Mesendoderm (in vitro differentiated cells): ENCODE measurements at regions not wholly inside any gene's neighbourhood (a gene's known extent, or its start where the extent isn't known, plus 50 kb on each side); places are given as distances from the start of the nearest gene placed in this dataset.
A peak's percentile ranks its signal among the peaks of the same experiment; 100 is the strongest.

ENCODE experiments used
- DNase-seq: peaks from one replicate; pipeline ENCODE4 v3.0.0; 2013
- H2AK5ac ChIP-seq: 2 replicates; pipeline ENCODE4 v1.6.1; 2013; ENCODE audit warnings: low read length, inconsistent platforms
- H2BK120ac ChIP-seq: 2 replicates; pipeline ENCODE4 v1.6.1; 2013; ENCODE audit warnings: low read depth, mild to moderate bottlenecking, low read length, moderate library complexity, mixed read lengths
- H2BK15ac ChIP-seq: replicated peaks from 2 replicates; pipeline ENCODE4 v1.6.1; 2013; ENCODE audit warnings: low read depth, mild to moderate bottlenecking, moderate library complexity
- H2BK5ac ChIP-seq: 2 replicates; pipeline ENCODE4 v1.6.1; 2013; ENCODE audit warnings: low read length, inconsistent platforms
- H3K18ac ChIP-seq: 2 replicates; pipeline ENCODE4 v1.6.1; 2013; ENCODE audit warnings: mild to moderate bottlenecking, low read length, mixed read lengths
- H3K23ac ChIP-seq: one replicate; pipeline ENCODE4 v1.6.1; 2013; ENCODE audit warnings: low read length
- H3K27ac ChIP-seq: 2 replicates; pipeline ENCODE4 v1.5.1; 2013; ENCODE audit warnings: low read depth, mild to moderate bottlenecking, inconsistent platforms, low read length, moderate library complexity
- H3K27me3 ChIP-seq: 2 replicates; pipeline ENCODE4 v1.6.1; 2013; ENCODE audit warnings: low read length, control low read depth, mild to moderate bottlenecking, inconsistent platforms; ENCODE audit not compliant: insufficient read depth, poor library complexity
- H3K36me3 ChIP-seq: 2 replicates; pipeline ENCODE4 v1.6.1; 2013; ENCODE audit warnings: low read length, inconsistent platforms; ENCODE audit not compliant: control insufficient read depth, insufficient read depth
- H3K4ac ChIP-seq: one replicate; pipeline ENCODE4 v1.6.1; 2013; ENCODE audit warnings: low read depth, mild to moderate bottlenecking, low read length, moderate library complexity
- H3K4me1 ChIP-seq: 2 replicates; pipeline ENCODE4 v1.6.1; 2013; ENCODE audit warnings: low read depth, low read length, inconsistent platforms; ENCODE audit not compliant: control insufficient read depth
- H3K4me2 ChIP-seq: 2 replicates; pipeline ENCODE4 v1.6.1; 2013; ENCODE audit warnings: low read length
- H3K4me3 ChIP-seq: 2 replicates; pipeline ENCODE4 v1.5.1; 2013; ENCODE audit warnings: mild to moderate bottlenecking, low read length
- H3K56ac ChIP-seq: one replicate; pipeline ENCODE4 v1.6.1; 2013; ENCODE audit warnings: low read length
- H3K79me1 ChIP-seq: 2 replicates; pipeline ENCODE4 v1.6.1; 2013; ENCODE audit warnings: low read length, inconsistent platforms
- H3K79me2 ChIP-seq: 2 replicates; pipeline ENCODE4 v1.6.1; 2013; ENCODE audit warnings: mild to moderate bottlenecking, low read length; ENCODE audit not compliant: control insufficient read depth, insufficient read depth
- H3K9ac ChIP-seq: 2 replicates; pipeline ENCODE4 v1.6.1; 2013; ENCODE audit warnings: low read length, inconsistent platforms
- H4K5ac ChIP-seq: one replicate; pipeline ENCODE4 v1.6.1; 2013; ENCODE audit warnings: low read length
- H4K8ac ChIP-seq: one replicate; pipeline ENCODE4 v1.6.1; 2013; ENCODE audit warnings: low read depth, mild to moderate bottlenecking, control low read depth, low read length, moderate library complexity
- WGBS: extraction: QIAGEN DNeasy Blood & Tissue Kit; methylation state at CpG from one replicate; pipeline ENCODE4 v1.1.7; 2013; ENCODE audit warnings: low lambda C conversion rate, missing lambda C conversion rate; ENCODE audit not compliant: insufficient coverage; ENCODE audit errors: extremely low coverage; 5-methylcytosine and 5-hydroxymethylcytosine counted together

GRCh38 chr16:6625606-6626005 lies 707.0 kb upstream of the RBFOX1 start:
- no peaks in the 10 kb centered on the region for H3K79me2 ChIP-seq
- H3K27ac ChIP-seq = no peak overlapping the region
- WGBS = no CpG with 5 or more reads among the region's 3 CpGs
- H3K4me1 ChIP-seq = no peaks in the 10 kb centered on the region
- H3K27me3 ChIP-seq = no peaks in the 10 kb centered on the region
- H2BK120ac ChIP-seq = no peak overlapping the region
- no peak overlapping the region for H4K8ac ChIP-seq
- no peak overlapping the region for H2BK5ac ChIP-seq
- DNase-seq = no peak
- H4K5ac ChIP-seq = no peak overlapping the region
- no peak overlapping the region for H3K23ac ChIP-seq
- no peak overlapping the region for H3K56ac ChIP-seq
- H3K79me1 ChIP-seq = no peaks in the 10 kb centered on the region
- no peak overlapping the region for H3K4me3 ChIP-seq
- no peak overlapping the region for H3K4ac ChIP-seq
- H3K9ac ChIP-seq = no peak overlapping the region
- H2AK5ac ChIP-seq = no peak overlapping the region
- no peaks in the 10 kb centered on the region for H3K36me3 ChIP-seq
- no peak overlapping the region for H3K18ac ChIP-seq
- no peak overlapping the region for H3K4me2 ChIP-seq
- H2BK15ac ChIP-seq = no peak overlapping the region

- H2AK5ac ChIP-seq = no peak overlapping the region
- no peak overlapping the region for H3K56ac ChIP-seq
- no peak overlapping the region for H4K5ac ChIP-seq
- no peak for DNase-seq
- WGBS = no CpG with 5 or more reads among the region's 5 CpGs
- no peak overlapping the region for H4K8ac ChIP-seq
- no peak overlapping the region for H3K18ac ChIP-seq
- H2BK15ac ChIP-seq = no peak overlapping the region
- H3K27me3 ChIP-seq = no peaks in the 10 kb centered on the region
- no peak overlapping the region for H3K27ac ChIP-seq
- H3K4me2 ChIP-seq = no peak overlapping the region
- no peak overlapping the region for H3K4me3 ChIP-seq
- H3K36me3 ChIP-seq = no peaks in the 10 kb centered on the region
- no peaks in the 10 kb centered on the region for H3K79me1 ChIP-seq
- no peak overlapping the region for H2BK5ac ChIP-seq
- no peaks in the 10 kb centered on the region for H3K4me1 ChIP-seq
- no peak overlapping the region for H3K23ac ChIP-seq
- H3K4ac ChIP-seq = no peak overlapping the region
- H3K79me2 ChIP-seq = no peaks in the 10 kb centered on the region
- no peak overlapping the region for H2BK120ac ChIP-seq
- H3K9ac ChIP-seq = no peak overlapping the region
Measured at GRCh38 chr16:6618874-6619273, 713.8 kb upstream of the RBFOX1 start.

GRCh38 chr16:6616746-6617145 lies 715.9 kb upstream of the RBFOX1 start:
- Histone ChIP-seq H3K56ac (no peak overlapping the region), H2AK5ac (no peak overlapping the region), H3K4ac (no peak overlapping the region), H3K27ac (no peak overlapping the region), H3K79me1 (no peaks in the 10 kb centered on the region), H2BK5ac (no peak overlapping the region), H4K5ac (no peak overlapping the region), H3K9ac (no peak overlapping the region), H3K4me2 (no peak overlapping the region), H3K4me1 (no peaks in the 10 kb centered on the region), H3K27me3 (no peaks in the 10 kb centered on the region), H3K36me3 (no peaks in the 10 kb centered on the region), H4K8ac (no peak overlapping the region), H3K4me3 (no peak overlapping the region), H3K23ac (no peak overlapping the region), H3K18ac (no peak overlapping the region), H3K79me2 (no peaks in the 10 kb centered on the region), H2BK15ac (no peak overlapping the region), H2BK120ac (no peak overlapping the region)
- no peak for DNase-seq
- no CpG with 5 or more reads among the region's 6 CpGs for WGBS

- no peaks in the 10 kb centered on the region for H3K27me3 ChIP-seq
- H4K8ac ChIP-seq = no peak overlapping the region
- no peak overlapping the region for H3K27ac ChIP-seq
- no peak overlapping the region for H3K18ac ChIP-seq
- no peak overlapping the region for H2BK120ac ChIP-seq
- no peak overlapping the region for H3K23ac ChIP-seq
- no peak for DNase-seq
- no peaks in the 10 kb centered on the region for H3K4me1 ChIP-seq
- H2BK15ac ChIP-seq = no peak overlapping the region
- no peak overlapping the region for H2AK5ac ChIP-seq
- no peak overlapping the region for H2BK5ac ChIP-seq
- H3K56ac ChIP-seq = no peak overlapping the region
- no peaks in the 10 kb centered on the region for H3K79me1 ChIP-seq
- H3K4ac ChIP-seq = no peak overlapping the region
- H3K4me2 ChIP-seq = no peak overlapping the region
- no peaks in the 10 kb centered on the region for H3K36me3 ChIP-seq
- H3K79me2 ChIP-seq = no peaks in the 10 kb centered on the region
- no CpG with 5 or more reads among the region's 12 CpGs for WGBS
- no peak overlapping the region for H4K5ac ChIP-seq
- no peak overlapping the region for H3K9ac ChIP-seq
- H3K4me3 ChIP-seq = no peak overlapping the region
Measured at GRCh38 chr16:6615636-6616035, 717.0 kb upstream of the RBFOX1 start.

GRCh38 chr16:6611535-6611934 lies 721.1 kb upstream of the RBFOX1 start:
- Histone ChIP-seq H3K9ac (no peak overlapping the region), H3K27ac (no peak overlapping the region), H2AK5ac (no peak overlapping the region), H3K36me3 (no peaks in the 10 kb centered on the region), H2BK15ac (no peak overlapping the region), H3K4me3 (no peak overlapping the region), H2BK120ac (no peak overlapping the region), H4K8ac (no peak overlapping the region), H4K5ac (peak overlapping the region; percentile 39), H3K79me2 (no peaks in the 10 kb centered on the region), H3K56ac (no peak overlapping the region), H3K23ac (no peak overlapping the region), H3K4me2 (no peak overlapping the region), H3K27me3 (no peaks in the 10 kb centered on the region), H3K4ac (no peak overlapping the region), H2BK5ac (no peak overlapping the region), H3K4me1 (no peaks in the 10 kb centered on the region), H3K79me1 (no peaks in the 10 kb centered on the region), H3K18ac (no peak overlapping the region)
- WGBS = no CpG with 5 or more reads among the region's 7 CpGs
- DNase-seq = peak; percentile 60

- H3K27ac ChIP-seq = no peak overlapping the region
- H3K4me1 ChIP-seq = no peaks in the 10 kb centered on the region
- H3K18ac ChIP-seq = no peak overlapping the region
- no peak overlapping the region for H2BK120ac ChIP-seq
- H3K79me2 ChIP-seq = no peaks in the 10 kb centered on the region
- H4K8ac ChIP-seq = no peak overlapping the region
- H3K4me2 ChIP-seq = no peak overlapping the region
- no peaks in the 10 kb centered on the region for H3K27me3 ChIP-seq
- no peak overlapping the region for H3K56ac ChIP-seq
- no peak overlapping the region for H3K9ac ChIP-seq
- no peaks in the 10 kb centered on the region for H3K79me1 ChIP-seq
- DNase-seq = no peak
- H3K4me3 ChIP-seq = no peak overlapping the region
- no peaks in the 10 kb centered on the region for H3K36me3 ChIP-seq
- no CpG with 5 or more reads among the region's 11 CpGs for WGBS
- H2BK15ac ChIP-seq = no peak overlapping the region
- H3K4ac ChIP-seq = no peak overlapping the region
- H3K23ac ChIP-seq = no peak overlapping the region
- no peak overlapping the region for H4K5ac ChIP-seq
- H2AK5ac ChIP-seq = no peak overlapping the region
- H2BK5ac ChIP-seq = no peak overlapping the region
Measured at GRCh38 chr16:6605490-6605889, 727.2 kb upstream of the RBFOX1 start.
